ENCODE measurements at regions not wholly inside any gene's neighbourhood (a gene's known extent, or its start where the extent isn't known, plus 50 kb on each side); places are given as distances from the start of the nearest gene placed in this dataset.

- no peak for TF ChIP-seq CTCF (conservative IDR thresholded peaks at IDR 0.05 in 1 of 2, IDR thresholded peaks at IDR 0.05 in 1 of 2; ENCODE audit: low read depth in 1 of 2, low read length in 2 of 2)
- TF ChIP-seq EZH2 (IDR thresholded peaks at IDR 0.05; ENCODE audit: low read length, missing control alignments): no peak
Measured at GRCh38 chr6:119902681-119903080, 553.1 kb upstream of the MAN1A1 start.
